ENCODE measurements at regions not wholly inside any gene's neighbourhood (a gene's known extent, or its start where the extent isn't known, plus 50 kb on each side); places are given as distances from the start of the nearest gene placed in this dataset.

DNA sequence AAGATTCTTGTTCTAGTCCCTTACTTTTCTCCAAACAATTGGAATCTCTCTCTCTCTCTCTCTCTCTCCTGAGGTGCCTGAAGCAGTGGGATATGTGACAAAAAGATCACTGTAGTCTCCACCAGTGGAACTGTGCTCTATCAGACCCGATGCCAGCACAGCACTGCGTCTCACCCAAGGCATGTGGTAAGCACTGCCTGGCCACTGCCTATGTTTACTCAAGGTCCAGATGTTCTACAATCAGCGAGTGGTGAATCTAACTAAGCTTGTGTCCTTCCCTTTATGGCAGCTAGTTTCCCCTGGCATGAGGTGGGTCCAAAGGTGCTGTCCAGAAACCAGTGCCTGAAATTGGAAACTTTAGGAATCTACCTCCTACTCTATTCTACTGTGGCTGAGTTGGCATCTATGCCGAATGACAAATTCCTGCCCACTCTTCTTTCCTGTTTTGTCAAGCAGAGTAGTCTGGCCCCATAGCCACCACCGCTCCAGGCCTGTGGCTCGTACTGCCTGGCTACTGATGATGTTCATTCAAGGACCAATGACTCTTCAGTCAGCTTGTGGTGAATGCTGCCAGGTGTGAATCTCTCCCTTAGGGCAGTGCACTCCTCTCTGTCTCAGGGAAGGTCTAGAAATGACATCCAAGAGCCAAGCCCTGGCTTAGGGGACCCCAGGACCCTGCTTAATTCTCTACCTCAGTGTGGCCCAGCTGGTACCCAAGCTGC, 416.5 kb downstream of the TEX13C start:
- TF ChIP-seq PAX5 (IDR thresholded peaks at IDR 0.05; ENCODE audit: insufficient read depth, low read length, severe bottlenecking) = no peak
- TF ChIP-seq TAF1 (IDR thresholded peaks at IDR 0.05; ENCODE audit: low read depth, low read length) = no peak
- TF ChIP-seq POU2F2 (IDR thresholded peaks at IDR 0.05; ENCODE audit: low read depth, low read length) = no peak
- no peak for TF ChIP-seq POLR2A (IDR thresholded peaks at IDR 0.05; ENCODE audit: low read depth, low read length)
- TF ChIP-seq SPI1 (IDR thresholded peaks at IDR 0.05; ENCODE audit: low read depth, low read length) = no peak
- FAIRE-seq (no peak), DNase-seq (ENCODE audit: insufficient read length, low spot score) (no peak)

DNA sequence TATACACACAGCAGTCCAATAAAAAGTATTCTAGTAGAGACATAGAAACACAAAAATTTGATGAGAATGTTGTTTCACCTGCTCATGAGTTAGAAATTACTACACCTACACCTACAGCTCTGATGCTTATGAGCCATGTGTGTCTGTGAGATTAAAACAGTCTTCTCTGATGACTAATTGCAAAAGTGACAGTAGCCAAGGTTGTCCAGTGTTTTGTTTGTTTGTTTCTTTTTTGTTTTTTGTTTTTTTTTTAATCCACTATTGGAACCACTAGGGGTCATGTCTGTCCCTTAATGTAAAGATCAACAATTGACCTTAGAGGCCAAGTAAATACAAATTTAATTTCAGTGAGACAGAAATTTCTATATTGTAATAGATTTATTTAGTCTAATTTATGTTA, 423.1 kb downstream of the TEX13C start:
- no peak for TF ChIP-seq PAX5 (IDR thresholded peaks at IDR 0.05; ENCODE audit: insufficient read depth, low read length, severe bottlenecking)
- no peak for TF ChIP-seq POLR2AphosphoS5 (IDR thresholded peaks at IDR 0.05; ENCODE audit: low read depth, low read length)
- TF ChIP-seq TAF1 (IDR thresholded peaks at IDR 0.05; ENCODE audit: low read depth, low read length) = no peak
- no peak for TF ChIP-seq SPI1 (IDR thresholded peaks at IDR 0.05; ENCODE audit: low read depth, low read length)
- TF ChIP-seq POLR2A (IDR thresholded peaks at IDR 0.05; ENCODE audit: low read depth, low read length) = no peak
- no peak for TF ChIP-seq POU2F2 (IDR thresholded peaks at IDR 0.05; ENCODE audit: low read depth, low read length)
- no peak for DNase-seq (ENCODE audit: insufficient read length, low spot score)
- no peak for FAIRE-seq

DNA sequence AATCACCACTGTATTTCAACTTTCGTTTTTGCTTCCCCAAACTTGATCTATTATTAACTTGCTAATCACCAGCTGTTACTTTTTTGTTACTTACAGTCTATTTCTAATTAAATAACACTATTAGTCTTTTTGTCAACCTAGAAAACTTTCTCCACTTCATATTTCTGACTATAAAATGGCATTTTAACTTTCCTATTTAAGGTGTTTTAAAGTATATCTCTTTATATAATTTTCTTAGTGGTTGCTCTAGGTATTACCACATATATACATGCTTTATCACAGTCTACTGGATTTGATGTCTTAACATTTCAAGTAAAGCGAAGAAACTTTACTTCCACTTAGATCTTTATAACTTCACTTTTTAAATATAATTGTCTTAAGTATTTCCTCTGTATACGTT, 421.2 kb downstream of the DCAF12L2 start:
- DNase-seq (ENCODE audit: insufficient read length, low spot score) = no peak
- FAIRE-seq = no peak
- TF ChIP-seq PAX5 (IDR thresholded peaks at IDR 0.05; ENCODE audit: insufficient read depth, low read length, severe bottlenecking) (no peak), POLR2AphosphoS5 (IDR thresholded peaks at IDR 0.05; ENCODE audit: low read depth, low read length) (no peak), POU2F2 (IDR thresholded peaks at IDR 0.05; ENCODE audit: low read depth, low read length) (no peak), TAF1 (IDR thresholded peaks at IDR 0.05; ENCODE audit: low read depth, low read length) (no peak), POLR2A (IDR thresholded peaks at IDR 0.05; ENCODE audit: low read depth, low read length) (no peak), SPI1 (IDR thresholded peaks at IDR 0.05; ENCODE audit: low read depth, low read length) (no peak)

DNA sequence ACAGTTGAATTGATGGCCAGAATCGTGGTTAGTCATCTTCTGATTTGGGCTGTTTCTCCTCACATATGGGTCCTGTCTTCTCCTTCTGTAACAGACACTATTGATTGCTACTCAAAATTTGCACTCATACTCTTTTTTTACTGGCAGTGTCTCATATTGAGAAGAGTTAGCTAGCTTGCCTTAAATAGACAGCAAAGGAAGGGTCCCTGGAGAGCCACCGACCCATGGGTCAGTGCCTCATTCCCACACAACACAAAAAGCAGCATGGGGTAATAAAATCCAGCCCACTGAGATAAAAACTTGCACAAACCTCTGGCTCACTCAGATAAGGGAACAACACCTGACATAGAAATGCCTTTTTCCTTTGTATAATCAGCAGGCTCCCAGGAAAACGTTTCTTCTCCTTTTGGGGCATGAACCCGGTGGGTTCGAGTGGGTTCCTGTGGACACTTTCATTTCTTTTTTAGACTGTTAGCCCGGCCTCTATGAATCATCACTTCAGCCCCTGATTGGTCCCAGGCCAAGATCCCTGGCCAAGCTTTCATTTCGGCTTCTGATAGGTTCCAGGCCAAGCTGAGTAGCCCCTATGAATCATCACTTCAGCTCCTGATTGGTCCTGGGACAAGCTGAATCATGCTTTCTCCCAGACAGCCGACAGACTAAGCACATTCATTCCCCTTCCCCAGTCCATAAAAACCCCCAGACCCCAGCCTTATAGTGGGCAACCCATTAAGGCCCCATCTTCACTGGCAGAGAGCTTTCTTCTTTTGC, 408.1 kb downstream of the DCAF12L2 start:
- no peak for FAIRE-seq
- no peak for DNase-seq (ENCODE audit: insufficient read length, low spot score)
- no peak for TF ChIP-seq POLR2AphosphoS5 (IDR thresholded peaks at IDR 0.05; ENCODE audit: low read depth, low read length)

DNA sequence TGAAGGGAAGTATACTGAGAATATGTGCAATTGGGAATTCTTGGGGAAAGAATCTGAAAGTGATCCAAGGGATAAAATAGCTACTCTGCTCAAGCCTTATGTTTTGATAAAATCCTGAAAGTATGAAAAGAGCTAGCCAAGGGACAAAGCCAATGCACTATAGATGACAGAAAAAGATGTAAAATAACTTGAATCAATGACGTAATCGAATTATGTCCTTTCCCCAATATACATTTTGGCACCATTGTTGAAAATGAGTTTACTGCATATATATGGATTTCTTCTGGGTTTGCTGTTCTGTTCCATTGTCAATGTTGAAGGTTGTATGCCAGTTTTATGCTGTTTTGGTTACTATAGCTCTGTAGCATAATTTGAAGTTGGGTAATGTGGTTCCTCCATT, 407.3 kb downstream of the DCAF12L2 start:
- FAIRE-seq = no peak

DNA sequence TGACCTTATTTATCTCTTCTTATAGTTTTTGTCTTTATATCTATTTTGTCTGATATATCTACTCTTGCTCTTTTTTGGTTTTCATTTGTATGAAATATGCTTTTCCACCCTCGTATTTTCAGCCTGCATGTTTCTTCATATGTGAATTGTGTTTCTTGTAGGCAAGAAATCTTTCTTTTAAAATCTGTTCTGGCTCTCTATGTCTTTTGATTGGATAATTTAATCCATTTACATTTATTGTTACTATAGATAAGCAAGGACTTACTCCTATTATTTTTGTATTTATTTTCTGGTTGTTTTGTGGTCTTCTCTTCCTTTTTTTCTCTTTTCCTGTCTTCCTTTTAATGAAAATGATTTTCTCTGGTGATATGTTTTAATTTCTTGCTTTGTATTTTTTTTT, 403.1 kb downstream of the DCAF12L2 start:
- no peak for DNase-seq (ENCODE audit: insufficient read length, low spot score)
- TF ChIP-seq PAX5 (IDR thresholded peaks at IDR 0.05; ENCODE audit: insufficient read depth, low read length, severe bottlenecking) (no peak), SPI1 (IDR thresholded peaks at IDR 0.05; ENCODE audit: low read depth, low read length) (no peak), TAF1 (IDR thresholded peaks at IDR 0.05; ENCODE audit: low read depth, low read length) (no peak), POLR2AphosphoS5 (IDR thresholded peaks at IDR 0.05; ENCODE audit: low read depth, low read length) (no peak), POU2F2 (IDR thresholded peaks at IDR 0.05; ENCODE audit: low read depth, low read length) (no peak), POLR2A (IDR thresholded peaks at IDR 0.05; ENCODE audit: low read depth, low read length) (no peak)
- no peak for FAIRE-seq

More for the DNA sequence above, 407.3 kb downstream of the DCAF12L2 start:
- TF ChIP-seq POLR2AphosphoS5 (IDR thresholded peaks at IDR 0.05; ENCODE audit: low read depth, low read length) = no peak
- DNase-seq (ENCODE audit: insufficient read length, low spot score) = no peak

DNA sequence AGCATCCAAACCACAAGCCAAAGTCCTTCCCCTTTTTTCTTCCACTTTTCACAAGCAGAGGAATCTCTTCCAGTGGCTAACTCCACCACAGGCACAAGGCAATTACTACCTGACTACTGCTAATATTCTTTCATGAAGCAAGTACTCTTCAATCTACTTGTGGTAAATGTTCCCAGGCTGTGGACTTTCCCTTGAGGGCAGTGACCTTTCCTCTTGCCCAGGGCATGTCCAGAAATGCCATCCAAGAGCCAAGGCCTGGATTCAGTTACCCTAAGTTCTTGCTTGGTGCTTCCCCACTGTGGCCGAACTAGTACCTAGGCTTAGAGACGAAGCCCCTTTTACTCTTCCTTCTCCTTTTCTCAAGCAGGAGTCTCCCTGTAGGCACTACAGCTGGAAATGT, 400.7 kb downstream of the DCAF12L2 start:
- TF ChIP-seq TAF1 (IDR thresholded peaks at IDR 0.05; ENCODE audit: low read depth, low read length) = no peak
- no peak for TF ChIP-seq PAX5 (IDR thresholded peaks at IDR 0.05; ENCODE audit: insufficient read depth, low read length, severe bottlenecking)
- TF ChIP-seq POLR2A (IDR thresholded peaks at IDR 0.05; ENCODE audit: low read depth, low read length) = no peak
- TF ChIP-seq SPI1 (IDR thresholded peaks at IDR 0.05; ENCODE audit: low read depth, low read length) = no peak
- no peak for TF ChIP-seq POLR2AphosphoS5 (IDR thresholded peaks at IDR 0.05; ENCODE audit: low read depth, low read length)
- no peak for TF ChIP-seq POU2F2 (IDR thresholded peaks at IDR 0.05; ENCODE audit: low read depth, low read length)
- DNase-seq (ENCODE audit: insufficient read length, low spot score) (no peak), FAIRE-seq (no peak)

DNA sequence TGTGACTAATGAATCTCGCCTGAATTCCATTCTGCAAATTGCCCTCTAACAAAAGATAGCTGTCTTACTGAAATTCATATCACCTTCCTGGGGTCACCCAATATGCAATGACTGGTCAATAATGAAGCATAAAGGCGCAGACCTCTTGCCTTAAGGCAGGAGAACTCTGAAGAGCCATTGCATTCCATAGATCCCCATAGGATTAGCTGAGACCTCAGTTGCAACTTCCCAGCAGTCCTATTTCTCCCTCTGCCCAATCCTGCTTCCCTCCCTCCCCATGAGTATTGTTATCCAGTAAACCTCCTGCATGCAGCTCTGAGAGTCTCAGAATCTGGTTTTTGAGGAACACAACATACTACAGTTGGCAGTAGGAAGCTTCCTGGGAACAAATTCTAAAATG, 396.5 kb downstream of the DCAF12L2 start:
- TF ChIP-seq TAF1 (IDR thresholded peaks at IDR 0.05; ENCODE audit: low read depth, low read length) = no peak
- no peak for TF ChIP-seq PAX5 (IDR thresholded peaks at IDR 0.05; ENCODE audit: insufficient read depth, low read length, severe bottlenecking)
- FAIRE-seq = no peak
- no peak for DNase-seq (ENCODE audit: insufficient read length, low spot score)

DNA sequence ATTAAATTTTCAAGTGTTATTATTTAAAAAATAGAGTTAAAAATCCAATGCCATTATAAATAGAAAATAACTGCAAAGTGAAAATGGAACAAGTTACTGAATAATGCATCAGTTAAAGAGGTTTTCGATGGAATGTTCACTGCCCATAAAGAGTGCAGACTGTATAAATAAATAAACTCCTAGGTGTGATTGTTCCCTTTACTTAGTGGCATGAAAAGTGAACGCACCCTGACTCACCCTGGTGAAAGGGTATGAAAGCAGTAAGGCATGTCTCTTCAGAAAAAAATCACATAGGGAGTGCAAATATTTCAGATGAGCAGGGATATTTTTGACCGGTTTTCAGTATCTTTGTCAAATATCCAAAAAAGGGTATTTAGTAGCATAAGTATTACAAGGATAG, 387.8 kb downstream of the DCAF12L2 start:
- FAIRE-seq (no peak), DNase-seq (ENCODE audit: insufficient read length, low spot score) (no peak)
- TF ChIP-seq POLR2A (IDR thresholded peaks at IDR 0.05; ENCODE audit: low read depth, low read length) (no peak), PAX5 (IDR thresholded peaks at IDR 0.05; ENCODE audit: insufficient read depth, low read length, severe bottlenecking) (no peak), POU2F2 (IDR thresholded peaks at IDR 0.05; ENCODE audit: low read depth, low read length) (no peak), SPI1 (IDR thresholded peaks at IDR 0.05; ENCODE audit: low read depth, low read length) (no peak), TAF1 (IDR thresholded peaks at IDR 0.05; ENCODE audit: low read depth, low read length) (no peak), POLR2AphosphoS5 (IDR thresholded peaks at IDR 0.05; ENCODE audit: low read depth, low read length) (no peak)

DNA sequence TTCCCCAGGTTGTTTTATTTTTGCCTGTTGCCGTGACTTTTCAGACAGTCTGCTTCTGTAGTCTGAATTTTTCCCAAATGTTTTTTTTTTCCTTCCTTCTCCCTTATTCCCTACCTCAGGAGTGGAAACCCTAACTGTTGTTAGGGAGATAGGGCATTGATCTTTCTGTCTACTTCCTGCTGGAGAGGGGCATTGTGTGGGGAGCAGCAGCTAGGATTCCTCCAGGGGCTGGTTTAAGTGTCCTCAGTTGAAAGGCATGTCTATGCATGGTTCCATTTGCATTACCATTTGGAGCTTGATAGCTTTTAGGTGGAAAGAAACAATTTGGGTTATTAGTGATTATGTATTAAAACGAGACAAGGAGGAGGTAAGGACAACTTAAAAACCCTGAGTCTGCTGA, 383.9 kb downstream of the DCAF12L2 start:
- no peak for TF ChIP-seq POLR2A (IDR thresholded peaks at IDR 0.05; ENCODE audit: low read depth, low read length)
- TF ChIP-seq POU2F2 (IDR thresholded peaks at IDR 0.05; ENCODE audit: low read depth, low read length) = no peak
- DNase-seq (ENCODE audit: insufficient read length, low spot score) (no peak), FAIRE-seq (no peak)
